Loucy (cell line): ENCODE measurements at regions not wholly inside any gene's neighbourhood (a gene's known extent, or its start where the extent isn't known, plus 50 kb on each side); places are given as distances from the start of the nearest gene placed in this dataset.

ENCODE experiments used
- H2AFZ ChIP-seq: fragments of 200-600 bp; sonication (generic); 2 replicates; pipeline ENCODE4 v1.6.0; 2016; ENCODE audit warnings: antibody characterized with exemption, mild to moderate bottlenecking, low read length, moderate library complexity
- H3F3A ChIP-seq: fragments of 200-600 bp; 2 replicates; pipeline ENCODE4 v1.6.0; 2016; ENCODE audit warnings: antibody characterized with exemption, low read depth, mild to moderate bottlenecking
- H3K27me3 ChIP-seq: fragments of 200-600 bp; sonication (generic); 2 replicates; pipeline ENCODE4 v1.6.1; 2014; ENCODE audit warnings: low read length, mild to moderate bottlenecking; ENCODE audit not compliant: insufficient read depth, poor library complexity, severe bottlenecking
- H3K36me3 ChIP-seq: fragments of 200-600 bp; sonication (generic); 2 replicates; pipeline ENCODE4 v1.6.1; 2016; ENCODE audit warnings: low read length; ENCODE audit not compliant: insufficient read depth
- H3K4me1 ChIP-seq: fragments of 200-600 bp; sonication (generic); 2 replicates; pipeline ENCODE4 v1.5.1; 2014; ENCODE audit warnings: low read length, mild to moderate bottlenecking; ENCODE audit not compliant: insufficient read depth, poor library complexity, severe bottlenecking
- H3K4me2 ChIP-seq: fragments of 200-600 bp; sonication (generic); 2 replicates; pipeline ENCODE4 v1.6.0; 2014; ENCODE audit warnings: antibody characterized with exemption, low read length, low read depth, mild to moderate bottlenecking; ENCODE audit not compliant: poor library complexity, severe bottlenecking
- H3K4me3 ChIP-seq: fragments of 200-600 bp; sonication (generic); 2 replicates; pipeline ENCODE4 v1.5.1; 2014; ENCODE audit warnings: low read length, mild to moderate bottlenecking, mixed read lengths; ENCODE audit not compliant: poor library complexity, severe bottlenecking
- H3K79me2 ChIP-seq: fragments of 200-600 bp; sonication (generic); 2 replicates; pipeline ENCODE4 v1.6.1; 2014; ENCODE audit warnings: low read length; ENCODE audit not compliant: insufficient read depth
- H3K9ac ChIP-seq: fragments of 200-600 bp; sonication (generic); 2 replicates; pipeline ENCODE4 v1.6.0; 2014; ENCODE audit warnings: mild to moderate bottlenecking, low read depth, low read length, moderate library complexity; ENCODE audit not compliant: poor library complexity, severe bottlenecking
- H3K9me2 ChIP-seq: fragments of 200-600 bp; sonication (generic); replicated peaks from 2 replicates; pipeline ENCODE4 v1.6.1; 2016; ENCODE audit warnings: low read depth, low read length, mixed read lengths
- H3K9me3 ChIP-seq: fragments of 200-600 bp; sonication (generic); 2 replicates; pipeline ENCODE4 v1.6.1; 2014; ENCODE audit warnings: mild to moderate bottlenecking, antibody characterized with exemption, low read length, low read depth; ENCODE audit not compliant: insufficient read depth
- H4K20me1 ChIP-seq: fragments of 200-600 bp; sonication (generic); 2 replicates; pipeline ENCODE4 v1.6.0; 2014; ENCODE audit warnings: antibody characterized with exemption, low read length, mild to moderate bottlenecking; ENCODE audit not compliant: insufficient read depth, poor library complexity, severe bottlenecking
- CTCF ChIP-seq: fragments of 200-600 bp; sonication (generic); conservative IDR thresholded peaks from 2 replicates; pipeline ENCODE4 v1.5.1; 2014; ENCODE audit warnings: mild to moderate bottlenecking, antibody characterized with exemption, low read length
- EZH2phosphoT487 ChIP-seq: fragments of 200-600 bp; IDR thresholded peaks from 2 replicates; pipeline ENCODE4 v1.6.1; 2018; ENCODE audit warnings: antibody characterized with exemption, mild to moderate bottlenecking, moderate library complexity, borderline replicate concordance

GRCh38 chr13:48780713-48781341, 127.1 kb downstream of the CYSLTR2 start:
- Histone ChIP-seq H3K9ac (no peak overlapping the region), H3K4me3 (no peak overlapping the region), H3K4me2 (no peak overlapping the region), H2AFZ (no peak overlapping the region), H3K4me1 (no peaks in the 10 kb centered on the region), H3K79me2 (no peaks in the 10 kb centered on the region), H3K27me3 (peaks cover 6% of the 10 kb centered on the region), H3K9me3 (no peaks in the 10 kb centered on the region; the same call in 1 of the 2 replicates), H4K20me1 (no peaks in the 10 kb centered on the region), H3F3A (no peaks in the 10 kb centered on the region), H3K9me2 (no peaks in the 10 kb centered on the region), H3K36me3 (no peaks in the 10 kb centered on the region)
- TF ChIP-seq CTCF, result no peak
- TF ChIP-seq EZH2phosphoT487, result no peak

GRCh38 chr13:48782429-48782840, 128.7 kb downstream of the CYSLTR2 start:
- TF ChIP-seq EZH2phosphoT487 (no peak), CTCF (no peak)
- H3K27me3 ChIP-seq, result peaks cover 6% of the 10 kb centered on the region
- no peak overlapping the region for H3K9ac ChIP-seq
- H3K4me3 ChIP-seq, result no peak overlapping the region
- H3K9me3 ChIP-seq, result no peaks in the 10 kb centered on the region; the same call in 1 of the 2 replicates
- H2AFZ ChIP-seq, result no peak overlapping the region
- no peaks in the 10 kb centered on the region for H4K20me1 ChIP-seq
- H3K36me3 ChIP-seq, result no peaks in the 10 kb centered on the region
- no peaks in the 10 kb centered on the region for H3F3A ChIP-seq
- no peak overlapping the region for H3K4me2 ChIP-seq
- H3K79me2 ChIP-seq, result no peaks in the 10 kb centered on the region
- no peaks in the 10 kb centered on the region for H3K4me1 ChIP-seq
- H3K9me2 ChIP-seq, result no peaks in the 10 kb centered on the region

- no peak overlapping the region for H3K4me3 ChIP-seq
- H3K9me2 ChIP-seq, result no peaks in the 10 kb centered on the region
- H3K4me1 ChIP-seq, result no peaks in the 10 kb centered on the region
- TF ChIP-seq EZH2phosphoT487 (no peak), CTCF (no peak)
- no peaks in the 10 kb centered on the region for H3K79me2 ChIP-seq
- H3K36me3 ChIP-seq, result no peaks in the 10 kb centered on the region
- H3K27me3 ChIP-seq, result peaks cover 6% of the 10 kb centered on the region
- no peaks in the 10 kb centered on the region for H4K20me1 ChIP-seq
- H2AFZ ChIP-seq, result no peak overlapping the region
- no peaks in the 10 kb centered on the region; the same call in 1 of the 2 replicates for H3K9me3 ChIP-seq
- H3F3A ChIP-seq, result no peaks in the 10 kb centered on the region
- H3K9ac ChIP-seq, result no peak overlapping the region
- no peak overlapping the region for H3K4me2 ChIP-seq
Measured at GRCh38 chr13:48783181-48783630, 129.5 kb downstream of the CYSLTR2 start.
